ENCODE measurements at regions not wholly inside any gene's neighbourhood (a gene's known extent, or its start where the extent isn't known, plus 50 kb on each side); places are given as distances from the start of the nearest gene placed in this dataset.

GRCh38 chr22:49371325-49372110, 456.2 kb downstream of the BRD1 start (continued):
- TF ChIP-seq ZNF462 (CRISPR knock-in tag; IDR thresholded peaks at IDR 0.05) (no peak), POLR2AphosphoS5 (IDR thresholded peaks at IDR 0.05; ENCODE audit: low read depth) (no peak), JUNB (IDR thresholded peaks at IDR 0.05; ENCODE audit: unreplicated experiment) (no peak)
- TF ChIP-seq, protein P1, sequence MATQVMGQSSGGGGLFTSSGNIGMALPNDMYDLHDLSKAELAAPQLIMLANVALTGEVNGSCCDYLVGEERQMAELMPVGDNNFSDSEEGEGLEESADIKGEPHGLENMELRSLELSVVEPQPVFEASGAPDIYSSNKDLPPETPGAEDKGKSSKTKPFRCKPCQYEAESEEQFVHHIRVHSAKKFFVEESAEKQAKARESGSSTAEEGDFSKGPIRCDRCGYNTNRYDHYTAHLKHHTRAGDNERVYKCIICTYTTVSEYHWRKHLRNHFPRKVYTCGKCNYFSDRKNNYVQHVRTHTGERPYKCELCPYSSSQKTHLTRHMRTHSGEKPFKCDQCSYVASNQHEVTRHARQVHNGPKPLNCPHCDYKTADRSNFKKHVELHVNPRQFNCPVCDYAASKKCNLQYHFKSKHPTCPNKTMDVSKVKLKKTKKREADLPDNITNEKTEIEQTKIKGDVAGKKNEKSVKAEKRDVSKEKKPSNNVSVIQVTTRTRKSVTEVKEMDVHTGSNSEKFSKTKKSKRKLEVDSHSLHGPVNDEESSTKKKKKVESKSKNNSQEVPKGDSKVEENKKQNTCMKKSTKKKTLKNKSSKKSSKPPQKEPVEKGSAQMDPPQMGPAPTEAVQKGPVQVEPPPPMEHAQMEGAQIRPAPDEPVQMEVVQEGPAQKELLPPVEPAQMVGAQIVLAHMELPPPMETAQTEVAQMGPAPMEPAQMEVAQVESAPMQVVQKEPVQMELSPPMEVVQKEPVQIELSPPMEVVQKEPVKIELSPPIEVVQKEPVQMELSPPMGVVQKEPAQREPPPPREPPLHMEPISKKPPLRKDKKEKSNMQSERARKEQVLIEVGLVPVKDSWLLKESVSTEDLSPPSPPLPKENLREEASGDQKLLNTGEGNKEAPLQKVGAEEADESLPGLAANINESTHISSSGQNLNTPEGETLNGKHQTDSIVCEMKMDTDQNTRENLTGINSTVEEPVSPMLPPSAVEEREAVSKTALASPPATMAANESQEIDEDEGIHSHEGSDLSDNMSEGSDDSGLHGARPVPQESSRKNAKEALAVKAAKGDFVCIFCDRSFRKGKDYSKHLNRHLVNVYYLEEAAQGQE (IDR thresholded peaks at IDR 0.05; ENCODE audit: unreplicated experiment), result no peak

Measured in GM23338 (cell line).